OCI-LY7 (cell line): ENCODE measurements at regions not wholly inside any gene's neighbourhood (a gene's known extent, or its start where the extent isn't known, plus 50 kb on each side); places are given as distances from the start of the nearest gene placed in this dataset.

Experiments used
- BruUV-seq: library from RNA; stranded (reverse); fragments of 400-500 nt; replicated peaks from 2 replicates; lab custom pipeline; 2021; lab: Mats Ljungman, UMichigan
- CTCF ChIA-PET: fragments of 300-600 bp; sonication (Branson Sonifier 250); formaldehyde crosslinking; loops from one replicate; lab custom pipeline; 2022; ENCODE audit warnings: antibody characterized with exemption; ENCODE audit not compliant: unreplicated experiment; lab: Charles Lee
- POLR2A ChIA-PET: fragments of 300-600 bp; sonication (Branson Sonifier 250); formaldehyde crosslinking; loops from one replicate; lab custom pipeline; 2022; ENCODE audit warnings: antibody characterized with exemption; lab: Charles Lee
- DNase-seq: peaks from one replicate; pipeline ENCODE4 v3.0.0-alpha.2; 2015; ENCODE audit warnings: low spot score
- H2AFZ ChIP-seq: fragments of 200-600 bp; sonication (generic), shearing (Covaris generic); 2 replicates; pipeline ENCODE4 v1.6.1; 2014; ENCODE audit warnings: mild to moderate bottlenecking, antibody characterized with exemption, low read length, moderate library complexity
- H3K27ac ChIP-seq: fragments of 200-600 bp; sonication (generic); 2 replicates; pipeline ENCODE4 v1.5.1; 2014; ENCODE audit warnings: mixed run types, low read depth, mild to moderate bottlenecking, moderate library complexity, low read length, inconsistent platforms; ENCODE audit not compliant: poor library complexity, severe bottlenecking
- H3K36me3 ChIP-seq: fragments of 200-600 bp; sonication (generic); 2 replicates; pipeline ENCODE4 v1.6.1; 2014; ENCODE audit warnings: mild to moderate bottlenecking, antibody characterized with exemption, low read length, moderate library complexity, mixed read lengths; ENCODE audit not compliant: insufficient read depth
- H3K4me1 ChIP-seq: fragments of 200-600 bp; sonication (generic); 2 replicates; pipeline ENCODE4 v1.5.1; 2014; ENCODE audit warnings: mild to moderate bottlenecking, low read length; ENCODE audit not compliant: insufficient read depth, poor library complexity, severe bottlenecking
- H3K4me2 ChIP-seq: fragments of 200-600 bp; sonication (generic); 2 replicates; pipeline ENCODE4 v1.6.1; 2014; ENCODE audit warnings: mild to moderate bottlenecking, low read length
- H3K4me3 ChIP-seq: fragments of 200-600 bp; sonication (generic); 2 replicates; pipeline ENCODE4 v1.5.1; 2014; ENCODE audit warnings: mild to moderate bottlenecking, low read depth, low read length; ENCODE audit not compliant: poor library complexity, severe bottlenecking
- H3K79me2 ChIP-seq: fragments of 200-600 bp; sonication (generic); 2 replicates; pipeline ENCODE4 v1.6.1; 2016; ENCODE audit warnings: low read depth, mild to moderate bottlenecking, low read length, moderate library complexity, mixed read lengths; ENCODE audit not compliant: insufficient read depth
- H3K9me2 ChIP-seq: fragments of 200-600 bp; sonication (generic); 2 replicates; pipeline ENCODE4 v1.6.1; 2016; ENCODE audit warnings: mild to moderate bottlenecking, low read length, mixed read lengths; ENCODE audit not compliant: insufficient read depth
- H3K9me3 ChIP-seq: fragments of 200-600 bp; sonication (generic); 2 replicates; pipeline ENCODE4 v1.6.1; 2014; ENCODE audit warnings: mild to moderate bottlenecking, mixed run types, low read length, mixed read lengths
- H4K20me1 ChIP-seq: fragments of 200-600 bp; sonication (generic); 2 replicates; pipeline ENCODE4 v1.6.1; 2014; ENCODE audit warnings: mild to moderate bottlenecking, antibody characterized with exemption, low read length, moderate library complexity, mixed read lengths; ENCODE audit not compliant: insufficient read depth
- CTCF ChIP-seq: fragments of 200-600 bp; sonication (generic); conservative IDR thresholded peaks from 2 replicates; pipeline ENCODE4 v1.5.1; 2014; ENCODE audit warnings: mild to moderate bottlenecking, antibody characterized with exemption, low read length, moderate library complexity, mixed read lengths
- EZH2phosphoT487 ChIP-seq: fragments of 200-600 bp; sonication (generic); IDR thresholded peaks from 2 replicates; pipeline ENCODE4 v1.6.1; 2018; ENCODE audit warnings: low read depth, borderline replicate concordance, mild to moderate bottlenecking, mixed run types, antibody characterized with exemption, low read length, moderate library complexity, mixed read lengths
- intact Hi-C: fragments of 100-400 bp; cut with micrococcal nuclease; formaldehyde crosslinking; loops from one replicate; pipeline ENCODE4 v1.10.0; 2022; ENCODE audit not compliant: unreplicated experiment

GRCh38 chr4:160159457-160159856 lies 1056.6 kb downstream of the RAPGEF2 start:
- no peaks in the 10 kb centered on the region for H4K20me1 ChIP-seq
- no peaks in the 10 kb centered on the region for H3K4me1 ChIP-seq
- no peak for TF ChIP-seq CTCF
- no peak for TF ChIP-seq EZH2phosphoT487
- no TSS peak for BruUV-seq
- H2AFZ ChIP-seq, result no peak overlapping the region
- H3K9me2 ChIP-seq, result no peaks in the 10 kb centered on the region
- DNase-seq, result no peak
- POLR2A ChIA-PET, result no interaction called here
- no peaks in the 10 kb centered on the region for H3K36me3 ChIP-seq
- H3K4me2 ChIP-seq, result no peak overlapping the region
- CTCF ChIA-PET, result no interaction called here
- H3K9me3 ChIP-seq, result no peaks in the 10 kb centered on the region
- H3K4me3 ChIP-seq, result no peak overlapping the region
- intact Hi-C loops, result no loop called here
- H3K79me2 ChIP-seq, result no peaks in the 10 kb centered on the region
- H3K27ac ChIP-seq, result no peak overlapping the region

GRCh38 chr4:160161026-160161425 lies 1058.1 kb downstream of the RAPGEF2 start:
- no peak overlapping the region for H3K27ac ChIP-seq
- ChIA-PET CTCF (no interaction called here), POLR2A (no interaction called here)
- intact Hi-C loops, result no loop called here
- H3K4me1 ChIP-seq, result no peaks in the 10 kb centered on the region
- no peaks in the 10 kb centered on the region for H3K9me2 ChIP-seq
- H3K9me3 ChIP-seq, result no peaks in the 10 kb centered on the region
- H3K4me2 ChIP-seq, result no peak overlapping the region
- no peak overlapping the region for H2AFZ ChIP-seq
- no peaks in the 10 kb centered on the region for H3K79me2 ChIP-seq
- TF ChIP-seq EZH2phosphoT487 (no peak), CTCF (no peak)
- DNase-seq, result no peak
- no peaks in the 10 kb centered on the region for H3K36me3 ChIP-seq
- no peak overlapping the region for H3K4me3 ChIP-seq
- no TSS peak for BruUV-seq
- H4K20me1 ChIP-seq, result no peaks in the 10 kb centered on the region

- Histone ChIP-seq H3K36me3 (no peaks in the 10 kb centered on the region), H3K9me3 (no peaks in the 10 kb centered on the region), H3K27ac (no peak overlapping the region), H3K4me3 (no peak overlapping the region), H4K20me1 (no peaks in the 10 kb centered on the region), H3K4me1 (no peaks in the 10 kb centered on the region), H3K4me2 (no peak overlapping the region), H3K9me2 (no peaks in the 10 kb centered on the region), H3K79me2 (no peaks in the 10 kb centered on the region), H2AFZ (no peak overlapping the region)
- ChIA-PET POLR2A (no interaction called here), CTCF (no interaction called here)
- TF ChIP-seq CTCF (no peak), EZH2phosphoT487 (no peak)
- intact Hi-C loops, result no loop called here
- BruUV-seq, result no TSS peak
- DNase-seq, result no peak
Observed at GRCh38 chr4:160175064-160175643, 1072.3 kb downstream of the RAPGEF2 start.
